Sigmoid colon (tissue), 6 donors: ENCODE measurements at regions not wholly inside any gene's neighbourhood (a gene's known extent, or its start where the extent isn't known, plus 50 kb on each side); places are given as distances from the start of the nearest gene placed in this dataset.
A peak's percentile ranks its signal among the peaks of the same experiment; 100 is the strongest.

ENCODE experiments used
- DNase-seq: peaks from one replicate; pipeline ENCODE4 v3.0.0-alpha.2; 2019
- H3K27ac ChIP-seq, 4 donors: fragments of 200-600 bp; sonication (generic); one replicate each; pipeline ENCODE4 v1.5.1; 2016 to 2019; ENCODE audit warnings: mild to moderate bottlenecking in 1 of 4
- H3K27me3 ChIP-seq, 3 donors: fragments of 200-600 bp; sonication (generic); one replicate each; pipeline ENCODE4 v1.5.1; 2019; ENCODE audit warnings: mild to moderate bottlenecking in 1 of 3
- H3K36me3 ChIP-seq, 4 donors: fragments of 200-600 bp; sonication (generic); one replicate each; pipeline ENCODE4 v1.5.1; 2016 to 2019
- H3K4me1 ChIP-seq, 4 donors: fragments of 200-600 bp; sonication (generic); one replicate each; pipeline ENCODE4 v1.5.1; 2017 to 2019
- H3K4me3 ChIP-seq, 4 donors: fragments of 200-600 bp; sonication (generic); one replicate each; pipeline ENCODE4 v1.5.1; 2017 to 2019; ENCODE audit warnings: mild to moderate bottlenecking in 2 of 4, moderate library complexity in 1 of 4
- H3K9me3 ChIP-seq, 4 donors: fragments of 200-600 bp in 3 of 4; sonication (generic) in 3 of 4; one replicate each; pipeline versions ENCODE4 v1.5.1 to v1.6.1; 2013 to 2019
- EP300 ChIP-seq, 4 donors: sonication (generic); formaldehyde crosslinking; IDR thresholded peaks; one replicate each; pipeline ENCODE4 v1.6.1; 2017; ENCODE audit warnings: antibody characterized with exemption in 4 of 4
- POLR2A ChIP-seq, 2 donors: fragments of 450-650 bp; IDR thresholded peaks; one replicate each; pipeline ENCODE4 v1.6.1; 2016; ENCODE audit warnings: antibody characterized with exemption in 2 of 2, mild to moderate bottlenecking in 2 of 2, moderate library complexity in 2 of 2
- POLR2AphosphoS5 ChIP-seq, 4 donors: sonication (generic); formaldehyde crosslinking; IDR thresholded peaks; one replicate each; pipeline ENCODE4 v1.6.1; 2017; ENCODE audit warnings: antibody characterized with exemption in 4 of 4
- WGBS, 2 donors: extraction: QIAGEN DNeasy Blood & Tissue Kit; methylation state at CpG; one replicate each; pipeline ENCODE4 v1.1.7; 2013; 5-methylcytosine and 5-hydroxymethylcytosine counted together
- intact Hi-C: fragments of 100-400 bp; cut with DNase I; formaldehyde crosslinking; loops from one replicate; pipeline ENCODE4 v1.15.1; 2023
- TF ChIP-seq, protein P1 (sequence below), 4 experiments: fragments of 450-650 bp in 3 of 4; fragments of 200-600 bp in 1 of 4; IDR thresholded peaks; one replicate each; pipeline ENCODE4 v1.5.1; 2016 to 2019; ENCODE audit warnings: antibody characterized with exemption in 4 of 4, mild to moderate bottlenecking in 3 of 4, moderate library complexity in 2 of 4
- donor health status: healthy with polysubstance abuse.
- donor health status: healthy.

DNA sequence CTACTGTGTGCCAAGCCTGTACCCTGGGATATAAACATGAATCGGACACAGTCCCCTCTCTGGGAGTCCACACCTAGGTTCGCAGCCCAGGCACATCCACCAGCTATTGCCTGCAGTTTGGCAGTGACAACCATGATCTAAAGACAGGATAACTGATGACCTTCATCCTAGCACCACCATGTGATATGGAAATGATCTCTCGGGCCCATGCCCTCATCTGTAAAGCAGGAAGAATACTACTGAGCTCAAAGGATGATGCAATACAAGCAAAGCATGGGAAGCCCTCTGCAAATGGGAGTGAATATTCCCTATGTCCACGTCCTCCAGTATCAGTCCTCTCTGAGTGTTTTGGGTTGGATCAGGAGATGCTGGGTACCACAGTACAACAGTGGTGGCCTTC is 80.9 kb upstream of the MSX1 start:
- WGBS, 2 donors, result 78 to 85% methylated on average over 4 of the region's 4 CpGs
- DNase-seq, result no peak
- intact Hi-C loops, result no loop called here

DNA sequence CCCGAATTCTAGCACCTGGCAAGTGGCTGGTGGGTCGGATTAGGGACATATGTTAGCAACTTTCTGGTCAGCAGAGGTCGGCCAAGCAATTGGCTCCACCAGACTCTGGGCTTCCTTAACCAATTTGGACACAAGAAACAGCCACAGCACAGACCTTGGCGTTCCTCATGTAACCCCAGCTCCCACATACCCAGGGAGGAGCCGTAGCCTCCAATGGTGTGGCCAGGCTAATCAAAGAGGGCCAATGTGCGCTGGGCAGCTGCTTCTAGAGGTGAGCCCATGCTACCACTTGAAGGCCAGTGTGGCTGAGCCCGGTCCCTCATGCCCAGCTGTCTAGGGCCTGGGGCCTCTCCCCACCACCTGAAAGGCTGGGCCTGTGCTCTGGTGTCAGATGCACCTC is 82.5 kb upstream of the MSX1 start:
- DNase-seq, result peak; percentile 48
- WGBS, 2 donors, result 89 to 93% methylated on average over 7 of the region's 7 CpGs
- intact Hi-C loops, result no loop called here
- Histone ChIP-seq H3K4me1 (no peaks in the 10 kb centered on the region), H3K9me3 (peaks cover 0 to 2% (median 0%) of the 10 kb centered on the region in 4 donors), H3K27ac (no peak overlapping the region), H3K36me3 (no peaks in the 10 kb centered on the region), H3K4me3 (no peak overlapping the region), H3K27me3 (peaks cover 0 to 5% (median 0%) of the 10 kb centered on the region in 3 donors)
- TF ChIP-seq POLR2AphosphoS5 (IDR thresholded peaks at IDR 0.05), result no peak
- no peak for TF ChIP-seq EP300 (IDR thresholded peaks at IDR 0.05)
- TF ChIP-seq, protein P1, sequence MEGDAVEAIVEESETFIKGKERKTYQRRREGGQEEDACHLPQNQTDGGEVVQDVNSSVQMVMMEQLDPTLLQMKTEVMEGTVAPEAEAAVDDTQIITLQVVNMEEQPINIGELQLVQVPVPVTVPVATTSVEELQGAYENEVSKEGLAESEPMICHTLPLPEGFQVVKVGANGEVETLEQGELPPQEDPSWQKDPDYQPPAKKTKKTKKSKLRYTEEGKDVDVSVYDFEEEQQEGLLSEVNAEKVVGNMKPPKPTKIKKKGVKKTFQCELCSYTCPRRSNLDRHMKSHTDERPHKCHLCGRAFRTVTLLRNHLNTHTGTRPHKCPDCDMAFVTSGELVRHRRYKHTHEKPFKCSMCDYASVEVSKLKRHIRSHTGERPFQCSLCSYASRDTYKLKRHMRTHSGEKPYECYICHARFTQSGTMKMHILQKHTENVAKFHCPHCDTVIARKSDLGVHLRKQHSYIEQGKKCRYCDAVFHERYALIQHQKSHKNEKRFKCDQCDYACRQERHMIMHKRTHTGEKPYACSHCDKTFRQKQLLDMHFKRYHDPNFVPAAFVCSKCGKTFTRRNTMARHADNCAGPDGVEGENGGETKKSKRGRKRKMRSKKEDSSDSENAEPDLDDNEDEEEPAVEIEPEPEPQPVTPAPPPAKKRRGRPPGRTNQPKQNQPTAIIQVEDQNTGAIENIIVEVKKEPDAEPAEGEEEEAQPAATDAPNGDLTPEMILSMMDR (IDR thresholded peaks at IDR 0.05), result no peak
- no peak for TF ChIP-seq POLR2A (IDR thresholded peaks at IDR 0.05)

More for the DNA sequence above, 80.9 kb upstream of the MSX1 start:
- H3K9me3 ChIP-seq, result peaks cover 0 to 2% (median 0%) of the 10 kb centered on the region in 4 donors
- no peaks in the 10 kb centered on the region for H3K36me3 ChIP-seq
- H3K27ac ChIP-seq, result no peak overlapping the region
- peaks cover 0 to 5% (median 0%) of the 10 kb centered on the region in 3 donors for H3K27me3 ChIP-seq
- TF ChIP-seq POLR2AphosphoS5 (IDR thresholded peaks at IDR 0.05), result no peak
- TF ChIP-seq, protein P1 (IDR thresholded peaks at IDR 0.05), result no peak
- TF ChIP-seq POLR2A (IDR thresholded peaks at IDR 0.05), result no peak
- no peak for TF ChIP-seq EP300 (IDR thresholded peaks at IDR 0.05)
- no peaks in the 10 kb centered on the region for H3K4me1 ChIP-seq
- no peak overlapping the region for H3K4me3 ChIP-seq

DNA sequence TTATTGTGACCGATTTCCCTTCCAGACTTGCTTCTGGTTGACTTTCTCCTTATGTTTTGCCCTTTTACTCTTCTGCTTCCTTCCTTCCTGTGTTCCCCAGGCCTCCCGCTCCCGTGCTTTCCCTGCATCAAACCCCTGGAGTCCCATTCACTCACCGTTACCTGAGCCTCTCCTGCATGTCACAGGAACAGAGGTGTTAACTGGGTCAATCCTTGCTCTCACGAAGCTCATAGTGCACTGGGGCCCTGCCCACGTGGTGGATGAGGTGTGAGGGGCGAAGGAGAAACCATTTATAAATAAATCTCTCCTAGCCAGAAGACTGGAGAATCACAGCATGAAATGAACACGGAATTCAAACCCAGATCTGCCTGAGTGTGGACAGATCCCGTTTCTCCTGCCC is 83.1 kb upstream of the MSX1 start:
- no peak overlapping the region for H3K4me3 ChIP-seq
- H3K4me1 ChIP-seq, result no peaks in the 10 kb centered on the region
- no peak for TF ChIP-seq POLR2A (IDR thresholded peaks at IDR 0.05)
- TF ChIP-seq, protein P1 (IDR thresholded peaks at IDR 0.05), result no peak
- TF ChIP-seq POLR2AphosphoS5 (IDR thresholded peaks at IDR 0.05), result no peak
- TF ChIP-seq EP300 (IDR thresholded peaks at IDR 0.05), result no peak
- H3K27ac ChIP-seq, result no peak overlapping the region
- 79 to 82% methylated on average over 9 of the region's 9 CpGs for WGBS, 2 donors
- H3K36me3 ChIP-seq, result no peaks in the 10 kb centered on the region
- H3K27me3 ChIP-seq, result peaks cover 0 to 5% (median 0%) of the 10 kb centered on the region in 3 donors
- no peak for DNase-seq
- intact Hi-C loops, result no loop called here
- H3K9me3 ChIP-seq, result no peaks in the 10 kb centered on the region

DNA sequence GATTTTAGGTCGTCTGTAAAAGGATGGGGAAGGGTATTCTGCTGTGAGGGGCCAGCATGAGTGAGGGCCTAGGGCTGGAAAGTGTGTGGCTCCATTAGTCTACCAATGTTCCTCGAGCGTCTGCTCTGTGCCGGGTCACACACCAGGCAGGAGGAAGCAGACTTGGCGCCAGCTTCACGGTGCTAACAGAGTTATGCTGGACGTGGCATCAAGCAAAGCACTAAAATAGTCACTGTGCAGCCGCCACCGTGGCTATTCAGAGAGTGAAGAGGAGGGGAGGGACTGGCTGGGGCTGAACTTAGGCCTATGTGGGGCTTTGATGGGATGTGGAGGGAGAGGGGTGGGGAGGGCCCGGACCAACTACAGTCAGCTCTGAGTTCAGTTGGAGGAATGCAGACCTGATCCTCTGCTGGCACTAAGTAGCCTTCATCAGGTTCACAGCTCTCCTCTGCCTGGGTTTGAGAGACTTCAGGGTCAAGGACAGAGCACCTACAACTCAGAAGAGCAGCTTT is 83.9 kb upstream of the MSX1 start:
- H3K27me3 ChIP-seq, result peaks cover 0 to 5% (median 0%) of the 10 kb centered on the region in 3 donors
- no peak for DNase-seq
- WGBS, 2 donors, result 77% methylated on average over 10 of the region's 10 CpGs
- H3K9me3 ChIP-seq, result no peaks in the 10 kb centered on the region
- no peaks in the 10 kb centered on the region for H3K36me3 ChIP-seq
- H3K4me3 ChIP-seq, result no peak overlapping the region
- no peaks in the 10 kb centered on the region for H3K4me1 ChIP-seq
- no peak for TF ChIP-seq EP300 (IDR thresholded peaks at IDR 0.05)
- TF ChIP-seq POLR2A (IDR thresholded peaks at IDR 0.05), result no peak
- no peak for TF ChIP-seq POLR2AphosphoS5 (IDR thresholded peaks at IDR 0.05)
- TF ChIP-seq, protein P1 (IDR thresholded peaks at IDR 0.05), result no peak
- H3K27ac ChIP-seq, result no peak overlapping the region
- intact Hi-C loops, result no loop called here

DNA sequence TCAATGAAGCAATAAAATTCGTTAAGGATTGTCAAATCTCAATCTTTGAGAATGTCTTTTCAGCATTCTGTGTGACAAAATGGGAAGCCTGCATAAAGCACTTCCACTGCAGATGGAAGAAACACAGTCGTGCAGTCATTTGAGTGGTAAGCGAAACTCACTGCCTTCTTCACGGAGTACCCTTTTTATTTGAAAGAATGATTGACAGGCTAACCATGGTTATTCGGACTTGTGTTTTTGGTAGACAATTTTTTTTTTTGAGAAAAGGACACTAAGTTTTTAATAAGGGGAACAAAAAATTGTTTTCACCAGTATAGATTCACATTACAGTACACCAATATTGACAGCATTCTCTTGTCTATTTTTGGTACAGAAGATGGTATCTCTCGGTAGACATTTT is 86.9 kb upstream of the MSX1 start:
- Histone ChIP-seq H3K36me3 (no peaks in the 10 kb centered on the region), H3K4me3 (no peak overlapping the region), H3K9me3 (no peaks in the 10 kb centered on the region), H3K4me1 (no peaks in the 10 kb centered on the region), H3K27me3 (no peaks in the 10 kb centered on the region), H3K27ac (no peak overlapping the region)
- intact Hi-C loops, result no loop called here
- DNase-seq, result no peak
- TF ChIP-seq EP300 (IDR thresholded peaks at IDR 0.05) (no peak), POLR2AphosphoS5 (IDR thresholded peaks at IDR 0.05) (no peak), POLR2A (IDR thresholded peaks at IDR 0.05) (no peak)
- TF ChIP-seq, protein P1 (IDR thresholded peaks at IDR 0.05), result no peak
- WGBS, 2 donors, result 73 to 85% methylated on average over 6 of the region's 6 CpGs
